HCT116 (cell line): ENCODE measurements at regions not wholly inside any gene's neighbourhood (a gene's known extent, or its start where the extent isn't known, plus 50 kb on each side); places are given as distances from the start of the nearest gene placed in this dataset.

Experiments used
- ATAC-seq: fragments of 200-7000 bp; cut with Tn5 transposase; 2 replicates; pipeline ENCODE4 v1.9.1; 2020; ENCODE audit warnings: mild to moderate bottlenecking, moderate library complexity
- BruUV-seq: library from RNA; stranded (reverse); fragments of 400-500 nt; replicated peaks from 2 replicates; lab custom pipeline; 2021; lab: Mats Ljungman, UMichigan
- CTCF ChIA-PET: fragments of 300-600 bp; sonication (Branson Sonifier 250); formaldehyde crosslinking; loops from one replicate; lab custom pipeline; 2021; ENCODE audit warnings: antibody characterized with exemption; lab: Charles Lee
- POLR2A ChIA-PET: fragments of 300-600, 350-600 bp; sonication (Branson Sonifier 250); formaldehyde crosslinking; loops from one replicate; lab custom pipeline; 2021; ENCODE audit warnings: antibody characterized with exemption; lab: Charles Lee
- RAD21 ChIA-PET, 2 experiments: fragments of 300-600 bp; sonication (Branson Sonifier 250); formaldehyde crosslinking; loops; one replicate each; lab custom pipeline; 2023; ENCODE audit warnings: low total read pairs in 2 of 2; ENCODE audit not compliant: uncharacterized antibody in 2 of 2, unreplicated experiment in 2 of 2, low non-redundant PET in 1 of 2; lab: Charles Lee
- DNase-seq: peaks from one replicate; pipeline ENCODE4 v3.0.0-alpha.2; 2010; ENCODE audit warnings: low read depth, low spot score
- H2AFZ ChIP-seq: fragments of 200-600 bp; shearing (Covaris generic), sonication (generic); 2 replicates; pipeline ENCODE4 v1.6.1; 2017; ENCODE audit warnings: low read depth, mixed run types, mixed read lengths, antibody characterized with exemption, low read length; ENCODE audit not compliant: poor library complexity, severe bottlenecking
- H3K27ac ChIP-seq: 2 replicates; pipeline ENCODE4 v1.5.1; 2012; ENCODE audit warnings: low read depth, low read length
- H3K27me3 ChIP-seq: fragments of 200-600 bp; sonication (generic); 2 replicates; pipeline ENCODE4 v1.6.1; 2016; ENCODE audit warnings: mixed run types, low read length, mixed read lengths; ENCODE audit not compliant: insufficient read depth
- H3K36me3 ChIP-seq, 2 experiments: fragments of 200-500 bp in 1 of 2; fragments of 200-600 bp in 1 of 2; sonication (Bioruptor generic) in 1 of 2; sonication (generic) in 1 of 2; 2 replicates each; pipeline versions ENCODE4 v1.5.1 to v1.6.1; 2014 to 2016; ENCODE audit warnings: low read length in 2 of 2, inconsistent platforms in 1 of 2, mixed read lengths in 1 of 2, mixed run types in 1 of 2; ENCODE audit not compliant: insufficient read depth in 2 of 2, control insufficient read depth in 1 of 2
- H3K4me1 ChIP-seq, 2 experiments: fragments of 200-600 bp in 1 of 2; sonication (generic) in 1 of 2; 2 replicates each; pipeline versions ENCODE4 v1.5.1 to v1.6.1; 2012 to 2017; ENCODE audit warnings: low read length in 2 of 2, inconsistent platforms in 1 of 2, mild to moderate bottlenecking in 1 of 2, mixed read lengths in 1 of 2, mixed run types in 1 of 2, moderate library complexity in 1 of 2; ENCODE audit not compliant: insufficient read depth in 2 of 2, control insufficient read depth in 1 of 2
- H3K4me2 ChIP-seq: fragments of 200-600 bp; sonication (generic); 2 replicates; pipeline ENCODE4 v1.6.1; 2017; ENCODE audit warnings: mixed run types, low read length, mixed read lengths
- H3K4me3 ChIP-seq, 2 experiments: fragments of 200-600 bp in 1 of 2; sonication (generic) in 1 of 2; replicated peaks in 1 of 2; 2 replicates each; pipeline ENCODE4 v1.5.1; 2011 to 2016; ENCODE audit warnings: low read length in 2 of 2, control low read depth in 1 of 2, low read depth in 1 of 2, mild to moderate bottlenecking in 1 of 2, mixed read lengths in 1 of 2, mixed run types in 1 of 2
- H3K79me2 ChIP-seq: fragments of 200-600 bp; sonication (generic); 2 replicates; pipeline ENCODE4 v1.6.1; 2017; ENCODE audit warnings: mild to moderate bottlenecking, mixed run types, low read length, moderate library complexity, mixed read lengths; ENCODE audit not compliant: insufficient read depth
- H3K9ac ChIP-seq: fragments of 200-600 bp; sonication (generic); 2 replicates; pipeline ENCODE4 v1.6.1; 2016; ENCODE audit warnings: low read length, mixed read lengths
- H3K9me2 ChIP-seq: fragments of 200-600 bp; sonication (generic), shearing (Covaris generic); 2 replicates; pipeline ENCODE4 v1.6.1; 2017; ENCODE audit warnings: mixed run types, mild to moderate bottlenecking, moderate library complexity; ENCODE audit not compliant: insufficient read depth
- H3K9me3 ChIP-seq, 2 experiments: fragments of 200-500 bp in 1 of 2; fragments of 200-600 bp in 1 of 2; sonication (Bioruptor generic) in 1 of 2; sonication (generic) in 1 of 2; 2 replicates each; pipeline ENCODE4 v1.6.1; 2014 to 2017; ENCODE audit warnings: low read length in 2 of 2, mixed read lengths in 2 of 2, inconsistent platforms in 1 of 2, low read depth in 1 of 2, mild to moderate bottlenecking in 1 of 2, mixed run types in 1 of 2, moderate library complexity in 1 of 2; ENCODE audit not compliant: control insufficient read depth in 1 of 2, insufficient read depth in 1 of 2
- H4K20me1 ChIP-seq: fragments of 200-600 bp; sonication (generic), shearing (Covaris generic); 2 replicates; pipeline ENCODE4 v1.6.1; 2017; ENCODE audit warnings: mixed run types, mild to moderate bottlenecking, moderate library complexity; ENCODE audit not compliant: insufficient read depth
- ATF3 ChIP-seq: IDR thresholded peaks from 2 replicates; pipeline ENCODE4 v1.6.1; 2012
- CTCF ChIP-seq, 3 experiments: fragments of 200-600 bp in 1 of 3; sonication (generic) in 1 of 3; IDR thresholded peaks in 2 of 3; conservative IDR thresholded peaks in 1 of 3; 2 replicates each; pipeline ENCODE4 v1.5.1; 2012 to 2017; ENCODE audit warnings: low read depth in 2 of 3, low read length in 2 of 3, antibody characterized with exemption in 1 of 3, borderline replicate concordance in 1 of 3, control low read depth in 1 of 3, mild to moderate bottlenecking in 1 of 3, mixed read lengths in 1 of 3, mixed run types in 1 of 3, moderate library complexity in 1 of 3; ENCODE audit not compliant: insufficient read depth in 1 of 3
- EGR1 ChIP-seq: IDR thresholded peaks from 2 replicates; pipeline ENCODE4 v1.6.1; 2012; ENCODE audit warnings: low read depth
- ELF1 ChIP-seq: IDR thresholded peaks from 2 replicates; pipeline ENCODE4 v1.6.1; 2012; ENCODE audit warnings: low read depth, borderline replicate concordance
- JUND ChIP-seq: IDR thresholded peaks from 2 replicates; pipeline ENCODE4 v1.6.1; 2012
- MAX ChIP-seq: IDR thresholded peaks from 2 replicates; pipeline ENCODE4 v1.6.1; 2012
- REST ChIP-seq: IDR thresholded peaks from 2 replicates; pipeline ENCODE4 v1.6.1; 2012; ENCODE audit warnings: low read depth
- SIN3A ChIP-seq: IDR thresholded peaks from 2 replicates; pipeline ENCODE4 v1.6.1; 2012; ENCODE audit warnings: low read depth
- SRF ChIP-seq: IDR thresholded peaks from 2 replicates; pipeline ENCODE4 v1.6.1; 2012; ENCODE audit warnings: low read depth
- YY1 ChIP-seq: IDR thresholded peaks from 2 replicates; pipeline ENCODE4 v1.6.1; 2011; ENCODE audit warnings: low read length, low read depth, moderate library complexity, mild to moderate bottlenecking; ENCODE audit not compliant: insufficient replicate concordance; ENCODE audit errors: extremely low read depth
- ZBTB33 ChIP-seq: IDR thresholded peaks from 2 replicates; pipeline ENCODE4 v1.6.1; 2011; ENCODE audit warnings: mild to moderate bottlenecking, low read length, moderate library complexity; ENCODE audit not compliant: insufficient replicate concordance; ENCODE audit errors: extremely low read depth
- intact Hi-C: fragments of 100-400 bp; cut with micrococcal nuclease; formaldehyde crosslinking; loops from 2 replicates; pipeline ENCODE4 v1.10.0; 2022

GRCh38 chr1:95723346-95723745, 489.3 kb downstream of the RWDD3 start:
- RAD21 ChIA-PET: no interaction called here

More at GRCh38 chr1:95723346-95723745, 489.3 kb downstream of the RWDD3 start:
- Histone ChIP-seq H3K36me3 (no peaks in the 10 kb centered on the region), H4K20me1 (no peaks in the 10 kb centered on the region), H3K4me3 (no peak overlapping the region), H3K9me2 (no peaks in the 10 kb centered on the region), H3K27ac (no peak overlapping the region), H2AFZ (no peak overlapping the region), H3K27me3 (no peaks in the 10 kb centered on the region; the same call in 1 of the 2 replicates), H3K4me2 (no peak overlapping the region), H3K9ac (no peak overlapping the region), H3K4me1 (no peaks in the 10 kb centered on the region), H3K9me3 (no peaks in the 10 kb centered on the region), H3K79me2 (no peaks in the 10 kb centered on the region)
- ChIA-PET CTCF (no interaction called here), POLR2A (no interaction called here)
- BruUV-seq: no TSS peak
- ATAC-seq (no peak), DNase-seq (no peak)
- TF ChIP-seq SIN3A: no peak
- TF ChIP-seq JUND: no peak
- no peak for TF ChIP-seq ATF3
- TF ChIP-seq ELF1: no peak
- TF ChIP-seq REST: no peak
- TF ChIP-seq EGR1: no peak
- TF ChIP-seq ZBTB33: no peak
- no peak for TF ChIP-seq MAX
- no peak for TF ChIP-seq SRF
- TF ChIP-seq CTCF (IDR thresholded peaks at IDR 0.05 in 2 of 3, conservative IDR thresholded peaks at IDR 0.05 in 1 of 3; ENCODE audit: borderline replicate concordance in 1 of 3, insufficient read depth in 1 of 3, low read depth in 2 of 3, low read length in 2 of 3): no peak
- no peak for TF ChIP-seq YY1
- intact Hi-C loops: no loop called here
